ENCODE measurements at regions not wholly inside any gene's neighbourhood (a gene's known extent, or its start where the extent isn't known, plus 50 kb on each side); places are given as distances from the start of the nearest gene placed in this dataset.

GRCh38 chr1:163558162-163558561 lies 236.4 kb downstream of the NUF2 start:
- WGBS (ENCODE audit: insufficient coverage, low coverage, missing lambda C conversion rate) = 1% methylated on average over 3 of the region's 3 CpGs
- Histone ChIP-seq H3K9ac (ENCODE audit: insufficient read depth in 1 of 2, low read depth in 2 of 2, low read length in 2 of 2) (no peak overlapping the region), H2AFZ (ENCODE audit: low read depth, low read length) (no peak overlapping the region), H3K9me3 (replicated peaks; ENCODE audit: control insufficient read depth, insufficient read depth, low read depth, low read length) (no peaks in the 10 kb centered on the region), H3K36me3 (ENCODE audit: control insufficient read depth, insufficient read depth, low read length) (no peaks in the 10 kb centered on the region), H3K9me1 (ENCODE audit: control insufficient read depth, insufficient read depth, low read length) (no peaks in the 10 kb centered on the region), H3K27ac (ENCODE audit: extremely low read depth, low read depth, low read length) (no peak overlapping the region), H4K20me1 (replicated peaks; ENCODE audit: control insufficient read depth, insufficient read depth, low read length) (no peaks in the 10 kb centered on the region), H3K4me2 (ENCODE audit: insufficient read depth, low read length) (no peak overlapping the region), H3K4me3 (no peak overlapping the region), H3K79me2 (ENCODE audit: control insufficient read depth, insufficient read depth, low read length) (no peaks in the 10 kb centered on the region), H3K27me3 (ENCODE audit: control insufficient read depth in 2 of 2, insufficient read depth in 2 of 2, low read length in 2 of 2) (no peaks in the 10 kb centered on the region), H3K4me1 (replicated peaks in 1 of 2; ENCODE audit: control insufficient read depth in 2 of 2, insufficient read depth in 2 of 2, low read length in 2 of 2) (no peaks in the 10 kb centered on the region)
- no TSS peak for BruUV-seq (replicated peaks)
- DNase-seq (ENCODE audit: extremely low read depth in 1 of 4, low spot score in 3 of 4) (no peak), ATAC-seq (no peak), FAIRE-seq (no peak)
- TF ChIP-seq NR3C1 (CRISPR knock-in tag; IDR thresholded peaks at IDR 0.05) (no peak), ZNF384 (IDR thresholded peaks at IDR 0.05; ENCODE audit: low read depth, low read length) (no peak), L3MBTL2 (IDR thresholded peaks at IDR 0.05) (no peak), CBX1 (IDR thresholded peaks at IDR 0.05; ENCODE audit: low read depth) (no peak), NCOR1 (IDR thresholded peaks at IDR 0.05) (no peak), ZNF785 (CRISPR knock-in tag; IDR thresholded peaks at IDR 0.05) (no peak), ZNF174 (CRISPR knock-in tag; IDR thresholded peaks at IDR 0.05) (no peak), KAT7 (CRISPR knock-in tag; IDR thresholded peaks at IDR 0.05; ENCODE audit: borderline replicate concordance) (no peak), SUPT5H (IDR thresholded peaks at IDR 0.05) (no peak), TEAD2 (tag; IDR thresholded peaks at IDR 0.05) (no peak), FOSL1 (tag; conservative IDR thresholded peaks at IDR 0.05) (no peak), HDAC6 (IDR thresholded peaks at IDR 0.05; ENCODE audit: low read depth, low read length) (no peak), VEZF1 (CRISPR knock-in tag; IDR thresholded peaks at IDR 0.05) (no peak)
- intact Hi-C loops (cut with micrococcal nuclease) = no loop called here
- CTCF ChIA-PET (ENCODE audit: low intra/inter-chr PET ratio) = no interaction called here
- POLR2A ChIA-PET = no interaction called here
- in situ Hi-C loops (cut with MboI) = no loop called here

Measured in K562 (cell line).